ENCODE measurements at regions not wholly inside any gene's neighbourhood (a gene's known extent, or its start where the extent isn't known, plus 50 kb on each side); places are given as distances from the start of the nearest gene placed in this dataset.

- no peak for TF ChIP-seq POLR2AphosphoS5 (IDR thresholded peaks at IDR 0.05; ENCODE audit: low read depth, low read length)
- no peak for TF ChIP-seq REST (IDR thresholded peaks at IDR 0.05; ENCODE audit: insufficient read depth in 1 of 2, low read depth in 2 of 2, low read length in 1 of 2)
These were observed 88.1 kb upstream of the ARHGAP32 start for GRCh38 chr11:129280027-129280811.
